Renal cortex interstitium (tissue), 11 donors: ENCODE measurements at regions not wholly inside any gene's neighbourhood (a gene's known extent, or its start where the extent isn't known, plus 50 kb on each side); places are given as distances from the start of the nearest gene placed in this dataset.
A peak's percentile ranks its signal among the peaks of the same experiment; 100 is the strongest.

ENCODE experiments used
- DNase-seq, 11 donors: peaks; one replicate each; pipeline ENCODE4 v3.0.0-alpha.2; 2013; ENCODE audit warnings: low read depth in 9 of 11, low spot score in 4 of 11; ENCODE audit errors: extremely low read depth in 1 of 11

GRCh38 chr3:31041161-31041978 is 146.9 kb upstream of the GADL1 start:
- peak in 8 of 11 donors; percentile 6 to 76 (median 34) for DNase-seq

- no peak for DNase-seq
Measured at GRCh38 chr3:31043184-31043819, 148.8 kb upstream of the GADL1 start.

GRCh38 chr3:31047673-31048072 is 153.2 kb upstream of the GADL1 start:
- DNase-seq: no peak

- DNase-seq: no peak
Measured at GRCh38 chr3:31048143-31048542, 153.7 kb upstream of the GADL1 start.

- no peak for DNase-seq
Measured at GRCh38 chr3:31050296-31050695, 155.8 kb upstream of the GADL1 start.

GRCh38 chr3:31051226-31051625 is 156.8 kb upstream of the GADL1 start:
- DNase-seq: no peak

GRCh38 chr3:31053299-31053698 is 158.8 kb upstream of the GADL1 start:
- DNase-seq: no peak

GRCh38 chr3:31054032-31054431 is 159.6 kb upstream of the GADL1 start:
- DNase-seq: no peak

GRCh38 chr3:31055757-31056156 is 161.3 kb upstream of the GADL1 start:
- no peak for DNase-seq

GRCh38 chr3:31057891-31058290 is 163.4 kb upstream of the GADL1 start:
- DNase-seq: no peak

- no peak for DNase-seq
Measured at GRCh38 chr3:31064021-31064420, 169.6 kb upstream of the GADL1 start.

- no peak for DNase-seq
Measured at GRCh38 chr3:31065765-31066164, 171.3 kb upstream of the GADL1 start.

GRCh38 chr3:31067004-31067403 is 172.5 kb upstream of the GADL1 start:
- peak in 2 of 11 donors; percentile 29 to 37 for DNase-seq

- no peak for DNase-seq
Measured at GRCh38 chr3:31075471-31075870, 181.0 kb upstream of the GADL1 start.

- no peak for DNase-seq
Measured at GRCh38 chr3:31075876-31076275, 181.4 kb upstream of the GADL1 start.

- DNase-seq: no peak
Measured at GRCh38 chr3:31077021-31077601, 182.7 kb upstream of the GADL1 start.

- DNase-seq: no peak
Measured at GRCh38 chr3:31077826-31078225, 183.4 kb upstream of the GADL1 start.

- no peak for DNase-seq
Measured at GRCh38 chr3:31079689-31080088, 185.2 kb upstream of the GADL1 start.

GRCh38 chr3:31081018-31081662 is 186.7 kb upstream of the GADL1 start:
- no peak for DNase-seq

- no peak for DNase-seq
Measured at GRCh38 chr3:31086148-31086547, 191.7 kb upstream of the GADL1 start.
